Neural progenitor cell (in vitro differentiated cells): ENCODE measurements at regions not wholly inside any gene's neighbourhood (a gene's known extent, or its start where the extent isn't known, plus 50 kb on each side); places are given as distances from the start of the nearest gene placed in this dataset.

Experiments
- DNase-seq: peaks from one replicate; pipeline ENCODE4 v3.0.0-alpha.2; 2016; ENCODE audit warnings: low spot score
- H2AFZ ChIP-seq: fragments of 200-600 bp; sonication (generic); replicated peaks from 2 replicates; pipeline ENCODE4 v1.6.1; 2016; ENCODE audit warnings: antibody characterized with exemption
- H3F3A ChIP-seq: fragments of 200-600 bp; sonication (generic); 2 replicates; pipeline ENCODE4 v1.6.1; 2016; ENCODE audit warnings: antibody characterized with exemption, low read depth
- H3K27ac ChIP-seq: fragments of 200-600 bp; sonication (generic); 2 replicates; pipeline ENCODE4 v1.5.1; 2016; ENCODE audit warnings: mild to moderate bottlenecking
- H3K27me3 ChIP-seq: fragments of 200-600 bp; sonication (generic); 2 replicates; pipeline ENCODE4 v1.6.1; 2016; ENCODE audit warnings: mild to moderate bottlenecking, moderate library complexity
- H3K36me3 ChIP-seq: fragments of 200-600 bp; sonication (generic); 2 replicates; pipeline ENCODE4 v1.5.1; 2016
- H3K4me1 ChIP-seq: fragments of 200-600 bp; sonication (generic); 2 replicates; pipeline ENCODE4 v1.6.1; 2016; ENCODE audit warnings: mixed run types
- H3K4me2 ChIP-seq: fragments of 200-600 bp; sonication (generic); 2 replicates; pipeline ENCODE4 v1.6.1; 2016
- H3K4me3 ChIP-seq: fragments of 200-600 bp; sonication (generic); 2 replicates; pipeline ENCODE4 v1.5.1; 2016
- H3K79me2 ChIP-seq: fragments of 200-600 bp; sonication (generic); 2 replicates; pipeline ENCODE4 v1.6.1; 2016; ENCODE audit warnings: low read depth
- H3K9ac ChIP-seq: fragments of 200-600 bp; sonication (generic); 2 replicates; pipeline ENCODE4 v1.6.1; 2016
- H3K9me3 ChIP-seq: fragments of 200-600 bp; sonication (generic); 2 replicates; pipeline ENCODE4 v1.5.1; 2016; ENCODE audit warnings: low read depth
- H4K20me1 ChIP-seq: fragments of 200-600 bp; sonication (generic); 2 replicates; pipeline ENCODE4 v1.6.1; 2016; ENCODE audit warnings: low read depth
- H3K27ac Mint-ChIP-seq: 3 replicates; pipeline ENCODE4 v1.8.0; 2021; ENCODE audit warnings: mixed read lengths
- H3K27me3 Mint-ChIP-seq: 2 replicates; pipeline ENCODE4 v1.8.0; 2022; ENCODE audit warnings: low read depth, mild to moderate bottlenecking, inconsistent platforms, moderate library complexity, mixed read lengths; ENCODE audit not compliant: insufficient read depth
- H3K36me3 Mint-ChIP-seq: 3 replicates; pipeline ENCODE4 v1.8.0; 2021; ENCODE audit warnings: mixed read lengths
- H3K4me1 Mint-ChIP-seq: 3 replicates; pipeline ENCODE4 v1.8.0; 2021; ENCODE audit warnings: mixed read lengths
- H3K4me3 Mint-ChIP-seq: 3 replicates; pipeline ENCODE4 v1.8.0; 2021; ENCODE audit warnings: mild to moderate bottlenecking, moderate library complexity, mixed read lengths
- H3K9me3 Mint-ChIP-seq: 3 replicates; pipeline ENCODE4 v1.8.0; 2020; ENCODE audit warnings: mixed read lengths
- CTCF ChIP-seq: fragments of 200-600 bp; sonication (generic); IDR thresholded peaks from 2 replicates; pipeline ENCODE4 v1.5.1; 2017; ENCODE audit warnings: antibody characterized with exemption, mild to moderate bottlenecking
- EZH2 ChIP-seq: fragments of 200-600 bp; sonication (generic); IDR thresholded peaks from 2 replicates; pipeline ENCODE4 v1.6.1; 2017; ENCODE audit warnings: antibody characterized with exemption, mild to moderate bottlenecking, moderate library complexity
- EZH2phosphoT487 ChIP-seq: fragments of 200-600 bp; sonication (generic); IDR thresholded peaks from 2 replicates; pipeline ENCODE4 v1.6.1; 2017; ENCODE audit warnings: antibody characterized with exemption

DNA sequence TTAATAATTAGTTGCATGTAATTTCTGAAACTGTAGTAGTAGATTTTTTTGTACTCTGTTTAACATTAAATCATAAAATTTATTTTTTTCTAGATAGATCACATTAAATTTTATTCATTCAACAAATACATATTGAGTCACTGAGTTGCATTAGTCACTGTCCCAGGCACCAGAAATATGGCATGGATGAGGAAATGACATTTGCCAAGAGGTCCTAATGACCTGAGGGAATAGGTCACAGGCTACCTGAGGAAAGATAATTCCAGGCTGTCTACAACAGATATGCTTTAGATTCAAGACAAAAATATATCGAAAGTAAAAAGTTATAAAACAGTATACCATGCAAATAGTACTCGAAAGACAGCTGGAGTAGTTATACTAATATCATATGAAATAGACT lies 852.4 kb upstream of the ACVR2A start:
- H3K27ac Mint-ChIP-seq = no peak overlapping the region
- Histone ChIP-seq H3K4me1 (peaks cover 14% of the 10 kb centered on the region), H3K4me3 (no peak overlapping the region), H4K20me1 (no peaks in the 10 kb centered on the region), H3K27me3 (no peaks in the 10 kb centered on the region), H3K9me3 (no peaks in the 10 kb centered on the region), H3K79me2 (no peaks in the 10 kb centered on the region), H3K27ac (no peak overlapping the region), H3K36me3 (no peaks in the 10 kb centered on the region), H3F3A (no peaks in the 10 kb centered on the region), H3K4me2 (no peak overlapping the region), H2AFZ (no peak overlapping the region), H3K9ac (no peak overlapping the region)
- no peak overlapping the region for H3K4me3 Mint-ChIP-seq
- H3K4me1 Mint-ChIP-seq = peaks cover 25% of the 10 kb centered on the region
- peaks cover 3% of the 10 kb centered on the region for H3K27me3 Mint-ChIP-seq
- DNase-seq = no peak
- H3K36me3 Mint-ChIP-seq = no peaks in the 10 kb centered on the region
- no peaks in the 10 kb centered on the region for H3K9me3 Mint-ChIP-seq
- TF ChIP-seq EZH2 (no peak), EZH2phosphoT487 (no peak), CTCF (no peak)

GRCh38 chr2:146992057-146992456 lies 852.8 kb upstream of the ACVR2A start:
- no peak overlapping the region for H3K27ac ChIP-seq
- no peak for DNase-seq
- no peak for TF ChIP-seq EZH2phosphoT487
- TF ChIP-seq CTCF = no peak
- TF ChIP-seq EZH2 = no peak
- Mint-ChIP-seq H3K27ac (no peak overlapping the region), H3K4me3 (no peak overlapping the region), H3K9me3 (no peaks in the 10 kb centered on the region), H3K4me1 (peaks cover 25% of the 10 kb centered on the region), H3K27me3 (peaks cover 3% of the 10 kb centered on the region), H3K36me3 (no peaks in the 10 kb centered on the region)
- no peaks in the 10 kb centered on the region for H3F3A ChIP-seq
- no peaks in the 10 kb centered on the region for H3K27me3 ChIP-seq
- peaks cover 14% of the 10 kb centered on the region for H3K4me1 ChIP-seq
- H3K4me2 ChIP-seq = no peak overlapping the region
- H4K20me1 ChIP-seq = no peaks in the 10 kb centered on the region
- no peaks in the 10 kb centered on the region for H3K36me3 ChIP-seq
- H3K9me3 ChIP-seq = no peaks in the 10 kb centered on the region
- H2AFZ ChIP-seq = no peak overlapping the region
- no peak overlapping the region for H3K4me3 ChIP-seq
- H3K9ac ChIP-seq = no peak overlapping the region
- no peaks in the 10 kb centered on the region for H3K79me2 ChIP-seq

DNA sequence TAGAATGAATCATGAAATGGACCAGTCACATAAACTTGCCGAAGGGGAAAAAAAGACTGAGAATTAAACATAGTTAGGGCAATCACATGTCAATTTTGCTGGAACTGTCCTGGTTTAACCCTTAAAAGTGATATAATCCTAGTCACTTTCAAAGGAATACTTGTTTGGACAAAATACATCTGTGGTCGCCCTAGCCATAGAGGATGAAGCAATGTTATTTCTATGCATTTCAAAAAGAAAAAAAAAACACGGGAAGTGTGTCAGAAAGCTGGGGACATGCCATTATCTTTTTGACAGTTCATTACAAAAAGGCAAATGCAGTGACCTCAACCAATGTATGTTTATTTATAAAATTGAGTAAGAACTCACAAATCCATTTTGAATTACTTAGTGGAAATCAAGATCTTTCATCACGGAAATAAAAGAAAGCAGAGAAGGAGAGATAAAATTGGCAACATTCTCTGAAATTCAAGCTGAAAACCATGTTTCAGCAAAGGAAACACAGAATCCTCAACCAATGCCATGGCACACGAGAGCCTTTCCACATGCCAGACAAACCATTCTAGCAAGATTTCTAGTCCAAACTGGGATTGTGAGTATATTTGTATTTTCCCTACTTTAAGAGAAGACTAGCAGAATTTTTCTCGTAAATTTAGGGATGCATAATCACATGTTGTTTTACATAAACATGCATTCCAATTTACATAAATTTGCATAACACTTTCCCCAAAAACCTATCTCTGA lies 854.3 kb upstream of the ACVR2A start:
- Histone ChIP-seq H4K20me1 (no peaks in the 10 kb centered on the region), H3K36me3 (no peaks in the 10 kb centered on the region), H3K4me1 (peaks cover 14% of the 10 kb centered on the region), H3F3A (no peaks in the 10 kb centered on the region), H3K79me2 (no peaks in the 10 kb centered on the region), H3K4me3 (no peak overlapping the region), H2AFZ (no peak overlapping the region), H3K27me3 (no peaks in the 10 kb centered on the region), H3K4me2 (no peak overlapping the region), H3K9ac (no peak overlapping the region), H3K27ac (no peak overlapping the region), H3K9me3 (no peaks in the 10 kb centered on the region)
- no peaks in the 10 kb centered on the region for H3K27me3 Mint-ChIP-seq
- H3K4me1 Mint-ChIP-seq = peaks cover 32% of the 10 kb centered on the region
- TF ChIP-seq EZH2phosphoT487 (no peak), CTCF (no peak), EZH2 (no peak)
- H3K27ac Mint-ChIP-seq = no peak overlapping the region
- H3K4me3 Mint-ChIP-seq = no peak overlapping the region
- no peaks in the 10 kb centered on the region for H3K36me3 Mint-ChIP-seq
- no peaks in the 10 kb centered on the region for H3K9me3 Mint-ChIP-seq
- DNase-seq = no peak
